H9 (cell line): ENCODE measurements at regions not wholly inside any gene's neighbourhood (a gene's known extent, or its start where the extent isn't known, plus 50 kb on each side); places are given as distances from the start of the nearest gene placed in this dataset.

ENCODE experiments used
- DNase-seq: peaks from one replicate; pipeline ENCODE4 v3.0.0-alpha.2; 2017
- H2AFZ ChIP-seq: one replicate; pipeline ENCODE4 v1.6.1; 2013; ENCODE audit warnings: mild to moderate bottlenecking, low read length, control low read depth, moderate library complexity
- H2AK5ac ChIP-seq: 2 replicates; pipeline ENCODE4 v1.6.1; 2013; ENCODE audit warnings: low read length, control low read depth, mixed read lengths; ENCODE audit not compliant: insufficient read length
- H2BK120ac ChIP-seq: one replicate; pipeline ENCODE4 v1.6.1; 2013; ENCODE audit warnings: low read depth, mild to moderate bottlenecking, low read length, control low read depth, inconsistent platforms; ENCODE audit not compliant: poor library complexity, severe bottlenecking
- H2BK12ac ChIP-seq: 2 replicates; pipeline ENCODE4 v1.6.1; 2013; ENCODE audit warnings: low read length, control low read depth, mixed read lengths, low read depth; ENCODE audit not compliant: insufficient read length
- H2BK15ac ChIP-seq: 2 replicates; pipeline ENCODE4 v1.6.1; 2013; ENCODE audit warnings: low read depth, low read length, control low read depth
- H2BK20ac ChIP-seq: one replicate; pipeline ENCODE4 v1.6.1; 2013; ENCODE audit warnings: low read depth, mild to moderate bottlenecking, low read length, control low read depth, inconsistent platforms; ENCODE audit not compliant: poor library complexity, severe bottlenecking
- H2BK5ac ChIP-seq: 2 replicates; pipeline ENCODE4 v1.6.1; 2013; ENCODE audit warnings: low read length, control low read depth, mixed read lengths; ENCODE audit not compliant: insufficient read length
- H3K14ac ChIP-seq: 2 replicates; pipeline ENCODE4 v1.6.1; 2013; ENCODE audit warnings: low read length, control low read depth; ENCODE audit not compliant: insufficient read depth
- H3K18ac ChIP-seq: 2 replicates; pipeline ENCODE4 v1.6.1; 2013; ENCODE audit warnings: low read depth, mild to moderate bottlenecking, mixed read lengths, low read length, control low read depth; ENCODE audit not compliant: insufficient read length
- H3K23ac ChIP-seq: 2 replicates; pipeline ENCODE4 v1.6.1; 2013; ENCODE audit warnings: low read length, control low read depth, mixed read lengths, low read depth; ENCODE audit not compliant: insufficient read length
- H3K23me2 ChIP-seq: 2 replicates; pipeline ENCODE4 v1.6.1; 2013; ENCODE audit warnings: low read depth, mild to moderate bottlenecking, mixed read lengths, low read length, control low read depth; ENCODE audit not compliant: insufficient read length, poor library complexity, severe bottlenecking
- H3K27ac ChIP-seq: 2 replicates; pipeline ENCODE4 v1.5.1; 2013; ENCODE audit warnings: low read length, control low read depth, mixed read lengths, low read depth; ENCODE audit not compliant: insufficient read length
- H3K27me3 ChIP-seq: 2 replicates; pipeline ENCODE4 v1.6.1; 2013; ENCODE audit warnings: low read length, control low read depth, inconsistent platforms; ENCODE audit not compliant: insufficient read depth
- H3K4ac ChIP-seq: 2 replicates; pipeline ENCODE4 v1.6.1; 2013; ENCODE audit warnings: low read depth, mild to moderate bottlenecking, control low read depth, inconsistent platforms, low read length, moderate library complexity
- H3K4me1 ChIP-seq: 2 replicates; pipeline ENCODE4 v1.6.1; 2013; ENCODE audit warnings: low read length, control low read depth, inconsistent platforms; ENCODE audit not compliant: insufficient read depth
- H3K4me2 ChIP-seq: 2 replicates; pipeline ENCODE4 v1.6.1; 2013; ENCODE audit warnings: low read length, control low read depth, mixed read lengths; ENCODE audit not compliant: insufficient read length, insufficient read depth
- H3K56ac ChIP-seq: 2 replicates; pipeline ENCODE4 v1.6.1; 2013; ENCODE audit warnings: low read depth, mild to moderate bottlenecking, mixed read lengths, low read length, control low read depth; ENCODE audit not compliant: insufficient read length
- H3K79me1 ChIP-seq: 2 replicates; pipeline ENCODE4 v1.6.1; 2013; ENCODE audit warnings: low read depth, mild to moderate bottlenecking, moderate library complexity, low read length, control low read depth, inconsistent platforms; ENCODE audit not compliant: insufficient read depth, poor library complexity, severe bottlenecking
- H3K79me2 ChIP-seq: 2 replicates; pipeline ENCODE4 v1.6.1; 2013; ENCODE audit warnings: low read length, control low read depth, inconsistent platforms; ENCODE audit not compliant: insufficient read depth
- H3K9ac ChIP-seq: 2 replicates; pipeline ENCODE4 v1.6.1; 2013; ENCODE audit warnings: low read length, control low read depth, mixed read lengths; ENCODE audit not compliant: insufficient read length; ENCODE audit errors: extremely low read depth
- H3K9me3 ChIP-seq: one replicate; pipeline ENCODE4 v1.6.1; 2013; ENCODE audit warnings: low read depth, low read length, inconsistent platforms; ENCODE audit not compliant: control insufficient read depth
- H3T11ph ChIP-seq: one replicate; pipeline ENCODE4 v1.6.1; 2013; ENCODE audit warnings: mild to moderate bottlenecking, low read length, control low read depth, inconsistent platforms
- H4K20me1 ChIP-seq: one replicate; pipeline ENCODE4 v1.6.1; 2013; ENCODE audit not compliant: control insufficient read depth, insufficient read length, insufficient read depth
- H4K5ac ChIP-seq: 2 replicates; pipeline ENCODE4 v1.6.1; 2013; ENCODE audit warnings: low read depth, mild to moderate bottlenecking, mixed read lengths, low read length, control low read depth; ENCODE audit not compliant: insufficient read length
- H4K8ac ChIP-seq: replicated peaks from 2 replicates; pipeline ENCODE4 v1.6.1; 2013; ENCODE audit warnings: low read length, control low read depth, mixed read lengths, low read depth; ENCODE audit not compliant: insufficient read length
- H4K91ac ChIP-seq: 2 replicates; pipeline ENCODE4 v1.6.1; 2013; ENCODE audit warnings: low read depth, mild to moderate bottlenecking, moderate library complexity, mixed read lengths, low read length, control low read depth; ENCODE audit not compliant: insufficient read length
- H3K27ac Mint-ChIP-seq, 3 experiments: 2 replicates in 2 of 3; 3 replicates in 1 of 3; pipeline ENCODE4 v1.8.0; 2020 to 2021; ENCODE audit warnings: mixed read lengths in 3 of 3, mild to moderate bottlenecking in 1 of 3, moderate library complexity in 1 of 3
- H3K27me3 Mint-ChIP-seq: 2 replicates; pipeline ENCODE4 v1.8.0; 2021; ENCODE audit warnings: low read depth, mild to moderate bottlenecking, moderate library complexity, mixed read lengths
- H3K36me3 Mint-ChIP-seq, 3 experiments: 2 replicates in 2 of 3; 3 replicates in 1 of 3; pipeline ENCODE4 v1.8.0; 2020 to 2021; ENCODE audit warnings: low read depth in 3 of 3, mixed read lengths in 3 of 3; ENCODE audit not compliant: insufficient read depth in 1 of 3
- H3K4me1 Mint-ChIP-seq, 2 experiments: 2 replicates each; pipeline ENCODE4 v1.8.0; 2020; ENCODE audit warnings: mixed read lengths in 2 of 2
- H3K4me3 Mint-ChIP-seq, 2 experiments: 2 replicates in 1 of 2; 3 replicates in 1 of 2; pipeline ENCODE4 v1.8.0; 2020 to 2021; ENCODE audit warnings: mild to moderate bottlenecking in 2 of 2, mixed read lengths in 2 of 2, moderate library complexity in 1 of 2
- H3K9me3 Mint-ChIP-seq, 2 experiments: 2 replicates in 1 of 2; 3 replicates in 1 of 2; pipeline ENCODE4 v1.8.0; 2020; ENCODE audit warnings: mild to moderate bottlenecking in 2 of 2, mixed read lengths in 2 of 2, moderate library complexity in 1 of 2
- CTCF ChIP-seq: fragments of 200-600 bp; sonication (generic); conservative IDR thresholded peaks from 3 replicates; pipeline ENCODE4 v1.8.0; 2021; ENCODE audit warnings: antibody characterized with exemption, mild to moderate bottlenecking
- WGBS: extraction: QIAGEN DNeasy Blood & Tissue Kit; methylation state at CpG from one replicate; pipeline ENCODE4 v1.1.7; 2013; ENCODE audit warnings: missing lambda C conversion rate, low lambda C conversion rate, mixed read lengths; ENCODE audit not compliant: insufficient read length; ENCODE audit errors: extremely low coverage; 5-methylcytosine and 5-hydroxymethylcytosine counted together

GRCh38 chr4:111641813-111642579 is 503.3 kb upstream of the FAM241A start:
- H3K27me3 ChIP-seq, result no peaks in the 10 kb centered on the region
- no peak overlapping the region for H3K9ac ChIP-seq
- no peak overlapping the region for H2BK12ac ChIP-seq
- no CpG with 5 or more reads among the region's 9 CpGs for WGBS
- no peak overlapping the region for H2BK120ac ChIP-seq
- H2BK5ac ChIP-seq, result no peak overlapping the region
- no peak overlapping the region for H4K5ac ChIP-seq
- H2AFZ ChIP-seq, result no peak overlapping the region
- no peaks in the 10 kb centered on the region for H4K20me1 ChIP-seq
- no peaks in the 10 kb centered on the region for H3K23me2 ChIP-seq
- Mint-ChIP-seq H3K36me3 (no peaks in the 10 kb centered on the region), H3K4me1 (peaks cover 0 to 2% of the 10 kb centered on the region in 2 experiments; a peak in 1 of 4 replicates), H3K4me3 (no peak overlapping the region), H3K27ac (no peak overlapping the region), H3K27me3 (no peaks in the 10 kb centered on the region), H3K9me3 (no peaks in the 10 kb centered on the region)
- no peaks in the 10 kb centered on the region for H3K79me1 ChIP-seq
- no peak overlapping the region for H2BK20ac ChIP-seq
- H3K4me2 ChIP-seq, result no peak overlapping the region
- H3K79me2 ChIP-seq, result no peaks in the 10 kb centered on the region
- no peak overlapping the region for H3K56ac ChIP-seq
- no peak overlapping the region for H3K23ac ChIP-seq
- no peak overlapping the region for H2BK15ac ChIP-seq
- no peak overlapping the region for H3K18ac ChIP-seq
- H3K14ac ChIP-seq, result no peak overlapping the region
- H4K91ac ChIP-seq, result no peak overlapping the region
- H3K4ac ChIP-seq, result no peak overlapping the region
- no peaks in the 10 kb centered on the region for H3K9me3 ChIP-seq
- H3T11ph ChIP-seq, result no peak overlapping the region
- TF ChIP-seq CTCF, result peak; percentile 96
- no peak overlapping the region for H2AK5ac ChIP-seq
- no peaks in the 10 kb centered on the region for H3K4me1 ChIP-seq
- no peak overlapping the region for H3K27ac ChIP-seq
- no peak overlapping the region for H4K8ac ChIP-seq
- peak; percentile 67 for DNase-seq
